Prostate gland (tissue), 2 donors: ENCODE measurements at regions not wholly inside any gene's neighbourhood (a gene's known extent, or its start where the extent isn't known, plus 50 kb on each side); places are given as distances from the start of the nearest gene placed in this dataset.

Experiments used
- DNase-seq: peaks from one replicate; pipeline ENCODE4 v3.0.0-alpha.2; 2019; ENCODE audit warnings: low spot score
- H3K27ac ChIP-seq, 2 donors: fragments of 200-600 bp; sonication (generic); 2 replicates each; pipeline ENCODE4 v1.5.1; 2017 to 2019
- H3K27me3 ChIP-seq: fragments of 200-600 bp; sonication (generic); replicated peaks from 2 replicates; pipeline ENCODE4 v1.5.1; 2019; ENCODE audit not compliant: insufficient read depth
- H3K36me3 ChIP-seq, 2 donors: fragments of 200-600 bp; sonication (generic); 1 replicate in 1 of 2; 2 replicates in 1 of 2; pipeline versions ENCODE4 v1.5.1 to v1.8.1; 2017 to 2019
- H3K4me1 ChIP-seq: fragments of 200-600 bp; sonication (generic); replicated peaks from 2 replicates; pipeline ENCODE4 v1.5.1; 2019
- H3K4me3 ChIP-seq, 2 donors: fragments of 200-600 bp; sonication (generic); 2 replicates each; pipeline ENCODE4 v1.5.1; 2017 to 2019
- H3K9me3 ChIP-seq: fragments of 200-600 bp; sonication (generic); 2 replicates; pipeline ENCODE4 v1.5.1; 2017
- CTCF ChIP-seq, 4 experiments: fragments of 200-600 bp in 2 of 4; fragments of 450-650 bp in 2 of 4; sonication (generic) in 2 of 4; IDR thresholded peaks; 1 replicate in 3 of 4; 2 replicates in 1 of 4; pipeline ENCODE4 v1.5.1; 2016 to 2019; ENCODE audit warnings: antibody characterized with exemption in 4 of 4, mild to moderate bottlenecking in 2 of 4, moderate library complexity in 2 of 4
- POLR2A ChIP-seq: fragments of 450-650 bp; IDR thresholded peaks from one replicate; pipeline ENCODE4 v1.6.1; 2016; ENCODE audit warnings: antibody characterized with exemption, mild to moderate bottlenecking
- POLR2AphosphoS5 ChIP-seq: sonication (generic); formaldehyde crosslinking; IDR thresholded peaks from one replicate; pipeline ENCODE4 v1.6.1; 2017; ENCODE audit warnings: antibody characterized with exemption
- WGBS: methylation state at CpG from one replicate; pipeline ENCODE4 v1.1.5; 2018; 5-methylcytosine and 5-hydroxymethylcytosine counted together
- intact Hi-C: fragments of 100-400 bp; cut with DNase I; formaldehyde crosslinking; loops from one replicate; pipeline ENCODE4 v1.14.2; 2022
- small RNA-seq, 2 donors: library from RNA; depleted of rRNA; stranded (forward); fragments of <200 nt; gene quantifications; one replicate each; pipeline ENCODE3, GENCODE V24; 2016

GRCh38 chrX:3407781-3408180, 61.3 kb upstream of the MXRA5 start:
- H3K4me3 ChIP-seq = no peak overlapping the region
- no peak overlapping the region for H3K27ac ChIP-seq
- no peaks in the 10 kb centered on the region for H3K9me3 ChIP-seq
- no peak for DNase-seq
- WGBS = 23% methylated on average over 3 of the region's 3 CpGs
- TF ChIP-seq POLR2A (no peak), CTCF (IDR thresholded peaks at IDR 0.05) (no peak), POLR2AphosphoS5 (no peak)
- H3K36me3 ChIP-seq = no peaks in the 10 kb centered on the region
- no peaks in the 10 kb centered on the region for H3K27me3 ChIP-seq
- H3K4me1 ChIP-seq = no peaks in the 10 kb centered on the region
- intact Hi-C loops = no loop called here

GRCh38 chrX:3407121-3407520, 60.7 kb upstream of the MXRA5 start:
- DNase-seq = no peak
- no peak for TF ChIP-seq CTCF (IDR thresholded peaks at IDR 0.05)
- TF ChIP-seq POLR2AphosphoS5 = no peak
- TF ChIP-seq POLR2A = no peak
- WGBS = 47% methylated on average over 3 of the region's 3 CpGs
- no peaks in the 10 kb centered on the region for H3K9me3 ChIP-seq
- intact Hi-C loops = no loop called here
- no peaks in the 10 kb centered on the region for H3K27me3 ChIP-seq
- H3K4me1 ChIP-seq = no peaks in the 10 kb centered on the region
- no peaks in the 10 kb centered on the region for H3K36me3 ChIP-seq
- H3K27ac ChIP-seq = no peak overlapping the region
- H3K4me3 ChIP-seq = no peak overlapping the region

- Histone ChIP-seq H3K27me3 (no peaks in the 10 kb centered on the region), H3K4me1 (no peaks in the 10 kb centered on the region), H3K9me3 (no peaks in the 10 kb centered on the region), H3K4me3 (no peak overlapping the region), H3K27ac (no peak overlapping the region), H3K36me3 (no peaks in the 10 kb centered on the region)
- intact Hi-C loops = no loop called here
- 86% methylated on average over 1 of the region's 1 CpG for WGBS
- no peak for DNase-seq
- no peak for TF ChIP-seq POLR2AphosphoS5
- no peak for TF ChIP-seq POLR2A
These were observed 57.3 kb upstream of the MXRA5 start for GRCh38 chrX:3403748-3404147.

Small RNA genes lying in the stretch of these regions (small RNA-seq; reads per million reads assigned to genes)
- 0 reads per million in 2 donors for gene SNORA48B
